Fibroblast of mammary gland (primary cell): ENCODE measurements at regions not wholly inside any gene's neighbourhood (a gene's known extent, or its start where the extent isn't known, plus 50 kb on each side); places are given as distances from the start of the nearest gene placed in this dataset.

ENCODE experiments used
- DNase-seq: peaks from one replicate; pipeline ENCODE4 v3.0.0-alpha.2; 2010; ENCODE audit warnings: low read depth
- H3K4me3 ChIP-seq: 2 replicates; pipeline ENCODE4 v1.5.1; 2011; ENCODE audit warnings: low read depth, mild to moderate bottlenecking, low read length, moderate library complexity; ENCODE audit not compliant: control insufficient read depth
- CTCF ChIP-seq: conservative IDR thresholded peaks from 2 replicates; pipeline ENCODE4 v1.5.1; 2011; ENCODE audit warnings: low read depth, low read length, inconsistent platforms; ENCODE audit not compliant: control insufficient read depth, insufficient read depth

- no peak overlapping the region for H3K4me3 ChIP-seq
- TF ChIP-seq CTCF, result no peak
Measured at GRCh38 chr12:92340441-92341064, 194.9 kb upstream of the BTG1 start.

GRCh38 chr12:92340003-92340402, 194.4 kb upstream of the BTG1 start:
- no peak overlapping the region for H3K4me3 ChIP-seq
- no peak for TF ChIP-seq CTCF
- DNase-seq, result no peak

More at GRCh38 chr12:92340441-92341064, 194.9 kb upstream of the BTG1 start:
- DNase-seq, result no peak

GRCh38 chr12:92339198-92339821, 193.7 kb upstream of the BTG1 start:
- H3K4me3 ChIP-seq, result no peak overlapping the region
- no peak for TF ChIP-seq CTCF
- no peak for DNase-seq

GRCh38 chr12:92338671-92339070, 193.0 kb upstream of the BTG1 start:
- DNase-seq, result no peak
- TF ChIP-seq CTCF, result no peak
- H3K4me3 ChIP-seq, result no peak overlapping the region

GRCh38 chr12:92338102-92338501, 192.5 kb upstream of the BTG1 start:
- no peak for TF ChIP-seq CTCF
- DNase-seq, result no peak
- no peak overlapping the region for H3K4me3 ChIP-seq

- DNase-seq, result peak; percentile 16
- H3K4me3 ChIP-seq, result no peak overlapping the region
- no peak for TF ChIP-seq CTCF
Measured at GRCh38 chr12:92337128-92337527, 191.5 kb upstream of the BTG1 start.
